ENCODE measurements at regions not wholly inside any gene's neighbourhood (a gene's known extent, or its start where the extent isn't known, plus 50 kb on each side); places are given as distances from the start of the nearest gene placed in this dataset.

- TF ChIP-seq, protein P1, sequence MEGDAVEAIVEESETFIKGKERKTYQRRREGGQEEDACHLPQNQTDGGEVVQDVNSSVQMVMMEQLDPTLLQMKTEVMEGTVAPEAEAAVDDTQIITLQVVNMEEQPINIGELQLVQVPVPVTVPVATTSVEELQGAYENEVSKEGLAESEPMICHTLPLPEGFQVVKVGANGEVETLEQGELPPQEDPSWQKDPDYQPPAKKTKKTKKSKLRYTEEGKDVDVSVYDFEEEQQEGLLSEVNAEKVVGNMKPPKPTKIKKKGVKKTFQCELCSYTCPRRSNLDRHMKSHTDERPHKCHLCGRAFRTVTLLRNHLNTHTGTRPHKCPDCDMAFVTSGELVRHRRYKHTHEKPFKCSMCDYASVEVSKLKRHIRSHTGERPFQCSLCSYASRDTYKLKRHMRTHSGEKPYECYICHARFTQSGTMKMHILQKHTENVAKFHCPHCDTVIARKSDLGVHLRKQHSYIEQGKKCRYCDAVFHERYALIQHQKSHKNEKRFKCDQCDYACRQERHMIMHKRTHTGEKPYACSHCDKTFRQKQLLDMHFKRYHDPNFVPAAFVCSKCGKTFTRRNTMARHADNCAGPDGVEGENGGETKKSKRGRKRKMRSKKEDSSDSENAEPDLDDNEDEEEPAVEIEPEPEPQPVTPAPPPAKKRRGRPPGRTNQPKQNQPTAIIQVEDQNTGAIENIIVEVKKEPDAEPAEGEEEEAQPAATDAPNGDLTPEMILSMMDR (IDR thresholded peaks at IDR 0.05; ENCODE audit: borderline replicate concordance, insufficient read depth, low read depth, low read length), result no peak
- no peak overlapping the region for H3K4me3 ChIP-seq (ENCODE audit: low read depth, low read length)
Observed at GRCh38 chr12:127457726-127458125, 809.2 kb upstream of the TMEM132C start.

GRCh38 chr12:127459166-127459565 is 807.8 kb upstream of the TMEM132C start:
- TF ChIP-seq, protein P1 (IDR thresholded peaks at IDR 0.05; ENCODE audit: borderline replicate concordance, insufficient read depth, low read depth, low read length), result no peak
- no peak overlapping the region for H3K4me3 ChIP-seq (ENCODE audit: low read depth, low read length)

DNA sequence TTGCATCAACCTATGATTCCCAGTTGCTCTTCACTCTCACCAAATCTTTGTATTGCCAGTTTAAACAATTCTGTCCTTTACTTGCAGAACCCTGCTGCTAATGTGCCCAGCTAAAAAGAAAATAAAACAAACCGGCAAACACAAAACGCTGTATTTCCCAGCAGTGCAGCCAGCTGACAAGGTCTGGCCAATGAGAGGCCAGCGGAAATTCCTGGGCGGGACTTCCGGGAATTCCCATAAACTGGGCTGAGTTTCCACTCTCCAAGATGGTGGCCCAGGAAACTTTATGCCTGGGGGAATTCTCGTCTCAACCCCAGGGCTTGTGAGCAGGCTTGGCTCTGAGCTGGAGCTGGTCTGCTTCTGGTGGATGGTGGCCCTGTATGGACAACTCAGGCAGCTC is 807.3 kb upstream of the TMEM132C start:
- TF ChIP-seq, protein P1 (IDR thresholded peaks at IDR 0.05; ENCODE audit: borderline replicate concordance, insufficient read depth, low read depth, low read length), result no peak
- no peak overlapping the region for H3K4me3 ChIP-seq (ENCODE audit: low read depth, low read length)

- TF ChIP-seq, protein P1 (IDR thresholded peaks at IDR 0.05; ENCODE audit: borderline replicate concordance, insufficient read depth, low read depth, low read length), result no peak
- H3K4me3 ChIP-seq (ENCODE audit: low read depth, low read length), result no peak overlapping the region
Observed at GRCh38 chr12:127463237-127463636, 803.7 kb upstream of the TMEM132C start.

DNA sequence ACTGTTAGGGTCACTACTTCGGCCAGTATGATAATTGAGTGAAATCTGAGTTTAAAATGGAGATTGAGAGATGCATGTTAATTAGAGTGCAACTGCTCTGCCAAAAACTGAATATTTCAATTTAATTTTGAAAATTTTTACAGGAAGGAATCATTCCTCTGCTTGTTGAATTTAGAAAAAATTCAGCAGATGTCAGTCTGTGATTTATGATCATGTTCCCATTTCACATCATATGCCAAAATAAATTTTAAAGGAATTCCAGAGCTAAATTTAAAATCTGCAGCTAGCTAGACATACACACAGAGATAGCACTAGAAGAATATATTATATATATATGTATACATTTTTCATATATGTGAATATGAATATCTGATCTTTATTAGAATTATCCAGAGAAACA is 797.6 kb upstream of the TMEM132C start:
- TF ChIP-seq, protein P1 (IDR thresholded peaks at IDR 0.05; ENCODE audit: borderline replicate concordance, insufficient read depth, low read depth, low read length), result no peak
- H3K4me3 ChIP-seq (ENCODE audit: low read depth, low read length), result no peak overlapping the region

- H3K4me3 ChIP-seq (ENCODE audit: low read depth, low read length), result no peak overlapping the region
- TF ChIP-seq, protein P1 (IDR thresholded peaks at IDR 0.05; ENCODE audit: borderline replicate concordance, insufficient read depth, low read depth, low read length), result no peak
Observed at GRCh38 chr12:127473766-127474165, 793.2 kb upstream of the TMEM132C start.

GRCh38 chr12:127479256-127479655 is 787.7 kb upstream of the TMEM132C start:
- TF ChIP-seq, protein P1 (IDR thresholded peaks at IDR 0.05; ENCODE audit: borderline replicate concordance, insufficient read depth, low read depth, low read length), result no peak
- no peak overlapping the region for H3K4me3 ChIP-seq (ENCODE audit: low read depth, low read length)

Measured in GM12875 (cell line).